ENCODE measurements at regions not wholly inside any gene's neighbourhood (a gene's known extent, or its start where the extent isn't known, plus 50 kb on each side); places are given as distances from the start of the nearest gene placed in this dataset.
"Not testable (repeated sequence)": the region's sequence is repeated elsewhere in the genome, so short reads cannot be mapped to it uniquely, and the experiment has no call there.

- no peak for DNase-seq (ENCODE audit: low read depth)
These were observed 97.0 kb upstream of the DPH5 start for GRCh38 chr1:101122452-101123166.

GRCh38 chr1:101121975-101122374 lies 96.4 kb upstream of the DPH5 start:
- no peak for DNase-seq (ENCODE audit: low read depth)

- DNase-seq (ENCODE audit: low read depth): no peak
These were observed 95.9 kb upstream of the DPH5 start for GRCh38 chr1:101121504-101121903.

- no peak for DNase-seq (ENCODE audit: low read depth)
These were observed 95.3 kb upstream of the DPH5 start for GRCh38 chr1:101120868-101121267.

- no peak for DNase-seq (ENCODE audit: low read depth)
These were observed 93.7 kb upstream of the DPH5 start for GRCh38 chr1:101119289-101119688.

- DNase-seq (ENCODE audit: low read depth): no peak
These were observed 90.4 kb upstream of the DPH5 start for GRCh38 chr1:101116006-101116405.

- DNase-seq (ENCODE audit: low read depth): no peak
These were observed 89.5 kb upstream of the DPH5 start for GRCh38 chr1:101115112-101115511.

- not testable (repeated sequence) for DNase-seq (ENCODE audit: low read depth)
These were observed 88.5 kb upstream of the DPH5 start for GRCh38 chr1:101114128-101114527.

GRCh38 chr1:101112051-101112780 lies 86.6 kb upstream of the DPH5 start:
- DNase-seq (ENCODE audit: low read depth): no peak

- no peak for DNase-seq (ENCODE audit: low read depth)
These were observed 85.9 kb upstream of the DPH5 start for GRCh38 chr1:101111461-101111860.

- no peak for DNase-seq (ENCODE audit: low read depth)
These were observed 84.2 kb upstream of the DPH5 start for GRCh38 chr1:101109791-101110190.

- no peak for DNase-seq (ENCODE audit: low read depth)
These were observed 82.5 kb upstream of the DPH5 start for GRCh38 chr1:101108111-101108500.

- DNase-seq (ENCODE audit: low read depth): no peak
These were observed 82.0 kb upstream of the DPH5 start for GRCh38 chr1:101107496-101108110.

- no peak for DNase-seq (ENCODE audit: low read depth)
These were observed 80.3 kb upstream of the DPH5 start for GRCh38 chr1:101105877-101106276.

- no peak for DNase-seq (ENCODE audit: low read depth)
These were observed 77.0 kb upstream of the DPH5 start for GRCh38 chr1:101102426-101103156.

GRCh38 chr1:101101360-101101759 lies 75.8 kb upstream of the DPH5 start:
- DNase-seq (ENCODE audit: low read depth): peak; percentile 5

GRCh38 chr1:101100674-101101073 lies 75.1 kb upstream of the DPH5 start:
- no peak for DNase-seq (ENCODE audit: low read depth)

GRCh38 chr1:101098907-101099306 lies 73.3 kb upstream of the DPH5 start:
- DNase-seq (ENCODE audit: low read depth): no peak

- DNase-seq (ENCODE audit: low read depth): no peak
These were observed 72.7 kb upstream of the DPH5 start for GRCh38 chr1:101098327-101098726.

GRCh38 chr1:101089613-101090338 lies 64.2 kb upstream of the DPH5 start:
- no peak for DNase-seq (ENCODE audit: low read depth)

GRCh38 chr1:101088431-101088830 lies 62.8 kb upstream of the DPH5 start:
- no peak for DNase-seq (ENCODE audit: low read depth)

- no peak for DNase-seq (ENCODE audit: low read depth)
These were observed 61.2 kb upstream of the DPH5 start for GRCh38 chr1:101086783-101087182.
